Neural progenitor cell (in vitro differentiated cells): ENCODE measurements at regions not wholly inside any gene's neighbourhood (a gene's known extent, or its start where the extent isn't known, plus 50 kb on each side); places are given as distances from the start of the nearest gene placed in this dataset.

Source experiments
- CTCF ChIP-seq: fragments of 200-600 bp; sonication (generic); IDR thresholded peaks from 2 replicates; pipeline ENCODE4 v1.5.1; 2017; ENCODE audit warnings: antibody characterized with exemption, mild to moderate bottlenecking
- EZH2 ChIP-seq: fragments of 200-600 bp; sonication (generic); IDR thresholded peaks from 2 replicates; pipeline ENCODE4 v1.6.1; 2017; ENCODE audit warnings: antibody characterized with exemption, mild to moderate bottlenecking, moderate library complexity
- EZH2phosphoT487 ChIP-seq: fragments of 200-600 bp; sonication (generic); IDR thresholded peaks from 2 replicates; pipeline ENCODE4 v1.6.1; 2017; ENCODE audit warnings: antibody characterized with exemption

DNA sequence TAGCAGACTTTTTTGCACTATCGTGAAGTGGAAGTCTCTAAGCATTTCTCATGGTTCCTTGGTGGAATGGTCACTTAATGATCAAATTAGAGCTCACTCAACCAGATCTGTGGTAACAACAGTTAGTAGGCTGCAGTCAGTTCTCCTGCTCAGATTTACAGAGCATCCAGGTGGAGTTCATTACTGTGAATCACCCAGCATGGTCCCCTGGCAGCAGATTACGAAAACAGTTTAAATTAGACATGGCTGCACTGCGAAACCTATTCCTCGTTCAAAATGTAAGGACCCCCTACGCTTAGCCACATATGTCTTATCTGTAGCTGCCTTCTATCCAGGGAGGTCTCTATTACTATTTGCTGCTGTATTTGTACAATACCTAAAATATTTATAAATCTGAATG, 823.6 kb upstream of the ARRDC3 start:
- TF ChIP-seq CTCF: no peak
- TF ChIP-seq EZH2: no peak
- TF ChIP-seq EZH2phosphoT487: no peak
